ENCODE measurements at regions not wholly inside any gene's neighbourhood (a gene's known extent, or its start where the extent isn't known, plus 50 kb on each side); places are given as distances from the start of the nearest gene placed in this dataset.

DNA sequence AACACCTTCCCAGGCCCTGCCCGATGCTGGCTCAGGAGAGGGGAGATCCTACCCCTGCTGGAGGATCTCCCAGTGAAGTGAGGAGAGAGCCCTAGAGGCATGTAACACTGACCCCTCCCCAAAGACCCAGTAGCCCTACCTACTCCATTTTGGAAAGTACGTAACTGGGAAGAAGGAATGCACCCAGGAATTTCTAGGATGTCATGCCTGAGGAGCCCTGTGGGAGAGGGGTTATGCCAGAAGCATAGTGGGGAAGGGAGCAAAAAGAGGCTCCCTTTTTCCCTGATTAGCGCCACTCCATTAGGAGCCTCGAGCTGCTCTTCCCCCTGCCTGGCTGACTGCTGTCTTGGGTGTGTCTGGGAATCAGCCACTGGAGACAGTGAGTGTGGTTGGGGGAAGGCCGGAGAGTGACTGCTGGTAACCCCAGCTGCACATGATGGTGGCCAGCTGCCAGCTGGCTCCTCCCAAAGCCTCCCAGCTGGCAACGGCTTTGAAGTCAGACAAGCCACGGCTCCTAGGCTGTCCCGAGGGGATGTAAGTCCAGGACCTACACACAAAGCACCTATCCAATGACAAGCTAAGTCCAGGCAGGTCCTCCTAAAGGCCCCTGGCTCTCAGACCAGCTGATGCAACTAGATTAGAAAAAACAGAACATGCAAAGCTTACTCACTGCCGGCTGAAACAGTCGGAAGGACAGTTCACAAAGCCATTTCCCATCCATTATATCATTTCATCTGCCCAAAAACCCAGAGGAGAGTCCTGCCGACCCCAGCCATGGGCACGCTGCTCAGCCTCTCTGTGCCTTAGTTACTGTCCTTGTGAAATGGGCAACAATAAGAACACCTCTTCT, 136.5 kb upstream of the ABCA1 start:
- DNase-seq (ENCODE audit: low read depth) = peak; percentile 49

GRCh38 chr9:105065098-105066088, 137.4 kb upstream of the ABCA1 start:
- DNase-seq (ENCODE audit: low read depth) = no peak

DNA sequence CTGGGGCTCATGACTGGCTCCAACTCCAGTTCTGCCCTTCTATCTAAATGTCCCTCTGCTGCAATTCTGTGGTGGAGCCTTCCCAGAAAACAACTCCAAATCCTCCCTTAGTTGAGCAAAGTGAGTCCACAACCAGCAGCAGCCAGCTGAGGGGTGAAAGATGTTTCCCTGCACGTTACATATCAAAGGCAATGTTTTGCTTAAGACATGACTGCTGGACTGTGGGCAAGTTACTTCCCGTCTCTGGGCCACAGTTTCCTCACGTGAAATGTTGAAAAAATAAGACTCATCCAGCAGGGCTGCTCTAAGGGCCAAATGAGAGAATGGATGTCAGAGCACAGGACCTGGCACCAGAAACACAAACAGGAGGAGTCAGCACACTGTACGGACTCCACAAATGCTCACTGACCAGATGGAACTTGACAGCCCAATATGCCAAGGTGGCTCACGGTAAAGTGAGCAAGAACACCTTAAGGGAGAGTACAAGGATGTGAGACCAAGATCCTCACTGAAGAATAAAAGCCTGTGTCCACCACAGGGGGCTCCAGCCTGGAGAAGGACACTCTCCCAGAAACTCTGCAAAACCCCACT, 138.4 kb upstream of the ABCA1 start:
- DNase-seq (ENCODE audit: low read depth) = no peak

DNA sequence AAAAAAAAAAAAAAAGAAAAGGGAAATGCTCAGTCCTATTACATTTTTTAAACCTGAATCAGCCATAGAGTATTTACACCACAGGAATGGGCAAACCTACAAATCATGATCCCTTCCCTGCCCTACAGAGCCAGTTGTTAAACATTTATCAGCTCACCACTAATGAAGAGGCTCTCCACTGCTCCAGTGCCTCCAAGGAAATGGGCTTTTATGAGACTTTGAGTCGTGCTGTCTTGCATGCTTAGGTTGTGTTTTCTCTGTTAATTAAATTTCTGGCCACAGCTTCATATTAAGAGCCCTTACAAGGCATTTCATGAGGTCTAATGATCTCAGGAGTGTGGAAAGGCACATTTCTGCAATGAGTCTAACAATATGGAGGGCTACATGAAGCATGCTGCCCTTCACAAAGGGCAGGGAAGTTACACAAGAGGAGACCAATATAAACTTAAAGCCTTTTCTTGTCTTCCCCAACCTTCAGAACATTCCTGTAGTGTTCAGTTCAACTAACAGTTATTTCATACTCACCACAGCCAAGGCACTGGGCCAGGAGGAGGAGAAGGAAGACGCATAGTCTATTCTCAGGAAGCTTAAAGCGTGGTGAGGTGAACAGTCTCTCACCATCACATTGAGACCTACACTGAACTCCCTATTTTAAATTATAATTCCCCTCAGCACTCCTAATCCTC, 140.1 kb upstream of the ABCA1 start:
- DNase-seq (ENCODE audit: low read depth) = no peak

DNA sequence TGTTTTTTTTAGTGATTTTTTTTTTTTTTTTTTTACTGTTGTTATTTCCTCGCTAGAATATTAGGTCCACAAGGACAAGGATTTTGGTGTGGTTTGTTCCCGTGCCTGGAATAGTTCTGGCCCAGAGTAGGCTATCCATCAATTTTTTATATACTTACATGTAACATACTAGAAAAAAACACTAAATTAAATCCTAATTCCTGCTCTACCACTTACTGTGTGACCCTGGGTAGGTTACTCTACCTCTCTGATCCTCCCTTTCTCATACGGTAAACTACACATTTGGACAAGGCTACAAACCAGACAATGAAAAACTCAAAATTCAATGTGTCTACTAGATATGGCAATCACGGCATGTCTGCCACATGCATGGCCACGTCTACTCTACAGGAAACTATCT, 141.3 kb upstream of the ABCA1 start:
- no peak for DNase-seq (ENCODE audit: low read depth)

DNA sequence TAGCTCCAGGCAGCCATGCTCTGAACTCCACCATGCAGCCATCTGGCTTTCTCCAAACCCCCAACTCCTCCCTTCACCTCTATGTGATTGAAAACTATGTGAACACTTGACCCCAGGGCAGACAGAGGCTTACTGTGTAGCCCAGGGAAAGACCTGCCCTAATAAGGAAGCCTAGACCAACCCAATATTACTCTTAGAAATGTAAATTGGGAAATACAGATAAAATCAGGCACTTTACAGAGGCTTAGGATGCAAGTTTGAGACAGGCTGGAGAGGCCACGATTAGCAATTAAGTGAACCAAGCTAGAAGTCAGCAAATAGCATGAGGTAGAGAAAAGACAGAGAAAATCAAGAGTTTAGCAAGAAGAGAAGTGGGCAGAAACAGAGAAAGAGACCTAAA, 141.7 kb upstream of the ABCA1 start:
- no peak for DNase-seq (ENCODE audit: low read depth)

DNA sequence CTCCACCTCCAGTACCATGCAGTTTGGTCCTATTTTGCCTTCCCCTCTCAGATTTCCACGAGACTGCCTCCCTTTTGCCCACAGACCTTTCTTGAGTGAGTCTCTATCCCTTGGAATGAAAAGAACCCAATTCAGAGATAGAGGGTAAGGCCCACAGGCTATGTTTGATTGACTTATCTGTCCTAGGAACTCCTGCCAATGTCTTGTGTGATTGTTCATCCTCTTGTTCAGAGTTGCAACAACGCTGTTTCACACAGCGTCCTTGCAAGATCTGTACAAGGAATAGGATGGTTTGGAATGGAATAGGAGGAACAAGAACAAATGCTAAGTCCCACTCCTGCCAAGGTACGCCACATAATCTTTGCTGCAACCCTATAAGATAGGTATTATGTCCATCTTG, 142.2 kb upstream of the ABCA1 start:
- no peak for DNase-seq (ENCODE audit: low read depth)

GRCh38 chr9:105072476-105072875, 144.5 kb upstream of the ABCA1 start:
- DNase-seq (ENCODE audit: low read depth) = no peak

GRCh38 chr9:105073147-105073546, 145.2 kb upstream of the ABCA1 start:
- DNase-seq (ENCODE audit: low read depth) = no peak

DNA sequence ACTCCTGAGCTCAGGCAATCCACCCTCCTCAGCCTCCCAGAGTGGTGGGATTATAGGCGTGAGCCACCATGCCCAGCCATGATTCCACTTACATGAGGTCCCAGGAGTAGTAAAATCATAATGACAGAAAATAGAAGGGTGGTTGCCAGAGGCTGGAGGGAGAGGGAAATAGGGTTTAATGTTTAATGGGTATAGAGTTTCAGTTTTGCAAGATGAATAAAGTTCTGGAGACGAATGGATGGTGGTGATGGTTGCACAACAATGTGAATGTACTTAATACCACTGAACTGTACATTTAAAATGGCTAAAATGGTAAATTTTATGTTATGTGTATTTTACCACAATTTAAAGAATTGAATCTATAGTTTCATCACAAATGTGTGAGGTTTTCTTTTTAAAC, 146.5 kb upstream of the ABCA1 start:
- DNase-seq (ENCODE audit: low read depth) = no peak

GRCh38 chr9:105076729-105077128, 148.8 kb upstream of the ABCA1 start:
- DNase-seq (ENCODE audit: low read depth) = no peak

DNA sequence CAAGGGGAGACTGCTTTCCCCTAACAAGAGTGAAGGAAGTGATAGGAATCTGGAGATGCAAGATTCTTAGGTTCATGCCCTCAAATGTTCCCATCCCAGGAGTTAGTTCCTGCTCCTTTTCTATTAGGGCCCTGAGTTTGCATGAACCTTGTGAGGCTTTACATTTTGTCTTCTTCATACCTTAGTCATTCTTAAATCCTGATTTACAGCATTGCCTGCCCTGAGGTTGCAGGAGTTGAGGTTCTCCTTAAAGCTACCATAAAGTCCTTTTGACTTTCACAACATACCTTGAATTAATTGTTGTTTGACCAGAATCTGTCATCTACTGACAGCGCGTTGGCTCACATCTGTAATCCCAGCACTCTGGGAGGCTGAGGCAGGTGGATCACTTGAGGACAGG, 151.5 kb upstream of the ABCA1 start:
- no peak for DNase-seq (ENCODE audit: low read depth)

- no peak for DNase-seq (ENCODE audit: low read depth)
These were observed 154.9 kb upstream of the ABCA1 start for GRCh38 chr9:105082843-105083242.

DNA sequence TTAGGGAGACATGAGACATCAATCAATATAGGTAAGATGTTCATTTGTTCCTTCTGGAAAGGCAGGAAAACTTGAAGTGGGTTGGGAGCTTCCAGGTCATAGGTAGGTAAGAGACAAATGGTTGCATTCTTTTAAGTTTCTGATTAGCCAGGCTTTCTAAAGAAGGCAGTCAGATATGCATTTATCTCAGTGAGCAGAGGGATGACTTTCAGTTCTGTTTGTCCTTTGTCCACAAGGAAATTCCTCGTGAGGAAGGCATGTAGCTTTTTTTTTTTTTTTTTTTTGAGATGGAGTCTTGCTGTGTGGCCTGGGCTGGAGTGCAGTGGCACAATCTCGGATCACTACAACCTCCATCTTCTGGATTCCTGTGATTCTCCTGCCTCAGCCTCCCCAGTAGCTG, 155.3 kb upstream of the ABCA1 start:
- DNase-seq (ENCODE audit: low read depth) = no peak

- DNase-seq (ENCODE audit: low read depth) = no peak
These were observed 156.2 kb upstream of the SLC44A1 start for GRCh38 chr9:105087910-105088898.

DNA sequence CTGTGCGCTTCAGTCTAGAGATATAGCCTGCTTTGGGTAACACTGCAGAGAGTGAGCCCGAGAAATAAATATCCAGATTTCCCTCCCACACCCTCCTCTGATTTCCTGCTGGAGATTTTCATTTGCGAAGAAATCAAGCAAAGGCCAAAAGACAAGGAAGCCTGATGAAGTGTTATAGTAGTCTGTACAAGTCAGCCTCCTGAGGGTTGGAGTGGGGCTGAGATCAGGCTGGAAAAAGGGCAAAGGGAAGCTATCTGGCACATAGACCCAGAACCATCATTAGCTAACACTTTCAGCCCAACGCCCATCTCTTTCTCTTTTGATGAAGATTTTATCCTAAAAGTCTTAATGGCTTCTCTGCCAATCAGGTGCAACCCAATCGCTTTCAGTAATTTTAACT, 154.6 kb upstream of the SLC44A1 start:
- no peak for DNase-seq (ENCODE audit: low read depth)

GRCh38 chr9:105091004-105091640, 153.3 kb upstream of the SLC44A1 start:
- DNase-seq (ENCODE audit: low read depth) = no peak

DNA sequence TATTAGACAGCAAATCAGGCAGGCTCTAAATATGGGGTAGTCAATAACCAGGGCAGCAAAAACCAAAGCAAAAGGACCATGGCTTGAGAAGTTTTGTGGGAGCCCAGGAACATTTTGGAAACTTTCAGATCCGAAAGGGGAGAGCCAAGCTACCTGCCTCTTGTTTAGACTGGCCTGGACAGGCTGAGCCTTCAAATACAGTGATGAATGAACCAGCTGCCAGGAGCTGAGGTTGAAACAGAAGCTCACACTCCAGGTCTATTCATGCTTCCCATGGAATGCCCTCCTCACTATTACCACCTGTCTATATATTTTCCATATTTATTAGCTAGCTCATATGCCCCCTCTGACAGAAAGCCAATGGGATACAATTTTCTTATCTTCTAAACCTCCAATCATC, 150.8 kb upstream of the SLC44A1 start:
- DNase-seq (ENCODE audit: low read depth) = no peak

- no peak for DNase-seq (ENCODE audit: low read depth)
These were observed 146.1 kb upstream of the SLC44A1 start for GRCh38 chr9:105098370-105098769.

DNA sequence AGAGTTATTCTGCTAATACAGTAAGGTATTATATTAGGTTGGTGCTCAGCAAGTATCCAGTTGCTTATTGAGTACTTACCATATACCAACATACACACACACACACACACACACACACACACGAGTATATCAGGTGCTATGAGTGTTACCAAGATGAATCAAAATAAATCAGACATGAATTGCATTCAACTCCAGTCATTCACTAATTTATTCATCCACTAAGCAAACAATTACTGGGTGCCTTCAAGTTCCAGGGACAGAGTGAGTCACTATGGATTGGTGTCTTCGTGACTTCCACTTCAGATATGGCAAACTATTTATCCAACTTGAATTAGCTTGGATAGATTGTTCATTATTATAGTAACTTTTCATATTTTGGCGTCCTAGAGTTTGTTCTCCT, 140.7 kb upstream of the SLC44A1 start:
- DNase-seq (ENCODE audit: low read depth) = no peak

All from CMK (cell line).